GM12875 (cell line): ENCODE measurements at regions not wholly inside any gene's neighbourhood (a gene's known extent, or its start where the extent isn't known, plus 50 kb on each side); places are given as distances from the start of the nearest gene placed in this dataset.

ENCODE experiments used
- H3K4me3 ChIP-seq: one replicate; pipeline ENCODE4 v1.5.1; 2011; ENCODE audit warnings: low read depth, low read length, control low read depth
- TF ChIP-seq, protein P1 (sequence below): IDR thresholded peaks from 2 replicates; pipeline ENCODE4 v1.5.1; 2011; ENCODE audit warnings: low read depth, mild to moderate bottlenecking, control low read depth, inconsistent platforms, low read length, moderate library complexity, borderline replicate concordance; ENCODE audit not compliant: insufficient read depth

DNA sequence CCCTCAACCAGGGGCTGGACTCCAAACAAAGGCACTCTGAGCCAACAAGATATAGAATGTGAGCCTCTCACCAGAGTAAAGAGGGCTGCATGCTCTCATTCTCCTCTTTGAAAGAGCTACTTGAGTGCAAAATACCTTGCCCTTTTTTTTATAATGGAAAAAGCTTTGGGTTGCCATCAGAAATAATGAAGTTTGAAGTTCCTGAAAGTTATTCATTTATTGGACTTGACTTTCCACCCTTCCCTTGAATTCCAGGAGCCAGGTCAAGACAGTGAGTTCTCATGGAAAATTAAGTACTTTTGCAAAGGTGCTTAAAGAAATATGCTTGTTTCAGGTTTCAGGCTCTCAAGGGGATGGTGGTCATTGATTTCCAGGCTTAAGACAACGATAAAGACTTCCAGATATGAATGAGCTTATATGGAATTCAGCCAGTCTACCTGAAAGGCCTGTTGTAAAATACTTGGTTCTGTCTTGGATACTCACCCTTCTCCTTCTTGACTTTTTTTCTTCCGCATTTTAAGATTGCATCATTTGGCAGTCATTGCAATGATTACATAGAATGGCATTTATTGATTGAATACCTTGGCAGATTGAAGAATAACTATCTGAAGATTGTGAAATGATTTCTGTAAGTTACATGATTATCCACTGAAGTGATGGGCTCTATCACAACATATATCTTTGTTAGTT, 696.4 kb downstream of the INHBA start:
- no peak overlapping the region for H3K4me3 ChIP-seq
- TF ChIP-seq, protein P1, sequence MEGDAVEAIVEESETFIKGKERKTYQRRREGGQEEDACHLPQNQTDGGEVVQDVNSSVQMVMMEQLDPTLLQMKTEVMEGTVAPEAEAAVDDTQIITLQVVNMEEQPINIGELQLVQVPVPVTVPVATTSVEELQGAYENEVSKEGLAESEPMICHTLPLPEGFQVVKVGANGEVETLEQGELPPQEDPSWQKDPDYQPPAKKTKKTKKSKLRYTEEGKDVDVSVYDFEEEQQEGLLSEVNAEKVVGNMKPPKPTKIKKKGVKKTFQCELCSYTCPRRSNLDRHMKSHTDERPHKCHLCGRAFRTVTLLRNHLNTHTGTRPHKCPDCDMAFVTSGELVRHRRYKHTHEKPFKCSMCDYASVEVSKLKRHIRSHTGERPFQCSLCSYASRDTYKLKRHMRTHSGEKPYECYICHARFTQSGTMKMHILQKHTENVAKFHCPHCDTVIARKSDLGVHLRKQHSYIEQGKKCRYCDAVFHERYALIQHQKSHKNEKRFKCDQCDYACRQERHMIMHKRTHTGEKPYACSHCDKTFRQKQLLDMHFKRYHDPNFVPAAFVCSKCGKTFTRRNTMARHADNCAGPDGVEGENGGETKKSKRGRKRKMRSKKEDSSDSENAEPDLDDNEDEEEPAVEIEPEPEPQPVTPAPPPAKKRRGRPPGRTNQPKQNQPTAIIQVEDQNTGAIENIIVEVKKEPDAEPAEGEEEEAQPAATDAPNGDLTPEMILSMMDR = no peak

DNA sequence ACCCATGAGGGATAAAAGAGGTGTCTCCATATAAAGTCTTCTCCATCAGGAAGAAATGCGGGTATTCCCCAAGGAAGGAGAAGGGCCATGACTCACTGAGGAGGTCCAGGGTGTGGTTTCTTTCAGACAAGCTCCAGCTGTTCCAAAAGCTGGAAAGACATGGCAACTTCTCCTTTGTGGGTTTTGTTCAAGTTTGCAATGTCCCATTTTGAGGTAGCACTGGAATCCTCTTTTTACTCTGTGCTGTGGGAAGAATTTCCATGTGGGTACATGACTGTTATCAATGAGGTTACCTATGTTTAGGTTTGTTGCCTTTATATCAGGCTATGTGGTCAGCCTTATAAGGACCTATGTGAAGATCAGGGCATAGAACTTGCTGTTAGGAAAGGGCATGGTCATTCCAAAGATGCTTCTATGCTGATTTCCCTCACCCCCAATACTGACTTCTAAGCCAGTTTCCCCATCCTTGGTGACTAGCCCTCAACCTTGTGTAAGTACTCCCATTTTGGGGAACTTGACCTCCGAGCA, 697.5 kb downstream of the INHBA start:
- H3K4me3 ChIP-seq = no peak overlapping the region
- TF ChIP-seq, protein P1 = no peak

DNA sequence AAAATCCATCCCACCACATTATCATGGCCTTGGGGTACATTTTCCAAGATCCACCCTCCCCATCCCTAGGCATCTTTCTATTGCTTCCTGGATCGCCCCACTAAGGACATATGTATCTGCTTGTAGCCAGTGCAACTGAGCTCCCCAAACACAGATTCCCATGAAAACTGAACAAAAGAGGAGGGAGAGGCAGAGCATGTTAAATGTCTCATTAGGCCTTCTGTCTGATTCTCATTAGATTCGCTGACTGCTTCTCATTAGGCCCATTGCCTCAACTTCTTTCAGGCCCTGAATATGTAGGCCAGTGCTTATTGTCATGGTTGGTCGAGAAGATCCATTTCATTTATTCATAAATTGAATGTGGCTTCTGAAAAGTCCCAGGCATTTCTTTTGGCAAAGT, 698.9 kb downstream of the INHBA start:
- TF ChIP-seq, protein P1 = no peak
- no peak overlapping the region for H3K4me3 ChIP-seq

DNA sequence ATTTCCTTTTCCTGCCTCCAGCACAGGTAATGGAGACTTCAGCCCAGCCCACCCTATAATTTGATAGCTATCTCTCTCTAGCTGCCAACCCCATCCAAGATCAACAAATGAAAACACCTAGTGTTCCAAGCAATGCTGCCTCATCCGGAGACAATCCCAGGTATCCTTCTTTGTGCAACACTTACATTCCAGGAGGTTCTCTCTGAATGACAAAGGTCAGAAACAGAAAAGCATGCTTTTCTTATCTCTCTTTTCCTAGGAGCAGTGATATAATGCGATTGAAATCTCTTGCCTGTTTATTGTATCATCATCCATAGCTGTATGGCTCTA, 699.3 kb downstream of the INHBA start:
- no peak overlapping the region for H3K4me3 ChIP-seq
- TF ChIP-seq, protein P1 = no peak

DNA sequence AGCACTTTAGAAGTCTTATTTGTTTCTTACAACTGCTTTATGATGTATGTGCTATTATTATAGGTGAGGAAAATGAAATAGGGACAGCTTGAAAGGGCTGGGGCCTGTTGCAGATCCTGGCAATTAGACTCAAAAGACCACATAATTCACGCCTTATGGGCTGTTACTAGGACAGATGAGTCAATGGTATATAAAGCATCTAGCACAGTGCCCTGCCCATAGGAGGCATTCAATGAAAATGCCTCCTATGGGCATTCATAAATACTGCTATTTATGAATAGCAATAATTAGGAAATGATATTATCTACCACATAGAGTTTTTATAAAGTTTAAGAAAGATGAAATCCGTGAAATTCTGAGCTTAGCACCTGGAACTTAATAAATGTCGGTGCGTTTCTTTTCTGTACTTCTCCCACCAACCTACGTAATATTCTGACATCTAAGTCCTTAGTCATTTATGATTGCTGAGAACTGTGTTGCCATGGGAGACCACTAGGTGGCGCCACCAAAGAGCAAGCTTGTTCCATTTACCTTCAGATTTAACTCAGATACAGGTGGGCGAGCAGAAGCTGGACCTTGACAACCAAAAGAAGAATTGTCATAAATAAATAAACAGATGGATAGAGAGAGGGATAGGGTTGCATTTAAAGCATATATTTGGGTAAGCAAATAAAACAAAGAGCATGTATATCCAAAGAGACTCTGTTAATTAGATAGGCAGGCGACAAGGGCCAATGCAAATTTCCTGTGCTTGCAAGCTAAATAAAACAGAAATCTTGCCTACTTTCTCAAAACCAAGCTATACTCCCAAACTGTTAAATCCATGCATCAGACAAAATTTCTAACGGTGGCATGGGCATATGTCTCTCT, 699.9 kb downstream of the INHBA start:
- TF ChIP-seq, protein P1 = peak; percentile 73
- H3K4me3 ChIP-seq = no peak overlapping the region

DNA sequence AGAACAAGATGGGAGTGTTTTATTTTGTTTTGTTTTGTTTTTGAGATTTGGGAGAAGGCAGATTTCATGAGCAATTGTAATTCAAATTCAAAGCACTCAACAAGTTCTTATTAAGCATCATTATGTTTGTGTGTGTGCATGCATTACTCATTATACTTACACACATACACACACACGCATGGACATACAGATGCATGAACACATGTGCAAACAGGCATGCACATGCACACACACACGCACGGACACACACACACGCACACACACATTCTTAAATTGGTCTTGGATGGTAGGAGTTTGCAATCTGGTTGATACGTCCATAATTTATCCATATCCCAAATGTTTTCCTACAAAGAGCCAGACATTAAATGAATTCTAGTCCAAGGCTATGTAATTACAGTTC, 702.8 kb downstream of the INHBA start:
- TF ChIP-seq, protein P1 = no peak

More for the DNA sequence above, 702.8 kb downstream of the INHBA start:
- H3K4me3 ChIP-seq = no peak overlapping the region
